Transverse colon (tissue), 4 donors: ENCODE measurements at regions not wholly inside any gene's neighbourhood (a gene's known extent, or its start where the extent isn't known, plus 50 kb on each side); places are given as distances from the start of the nearest gene placed in this dataset.

Experiments
- DNase-seq: peaks from one replicate; pipeline ENCODE4 v3.0.0-alpha.2; 2019
- H3K27ac ChIP-seq, 4 donors: fragments of 200-600 bp; sonication (generic); 2 replicates each; pipeline ENCODE4 v1.5.1; 2016 to 2018; ENCODE audit warnings: inconsistent platforms in 4 of 4
- H3K27me3 ChIP-seq: fragments of 200-600 bp; sonication (generic); 2 replicates; pipeline ENCODE4 v1.5.1; 2017; ENCODE audit warnings: inconsistent platforms
- H3K36me3 ChIP-seq, 4 donors: fragments of 200-600 bp; sonication (generic); 2 replicates each; pipeline ENCODE4 v1.5.1; 2017 to 2019; ENCODE audit warnings: inconsistent platforms in 4 of 4
- H3K4me1 ChIP-seq, 4 donors: fragments of 200-600 bp; sonication (generic); 2 replicates each; pipeline ENCODE4 v1.5.1; 2017 to 2020; ENCODE audit warnings: inconsistent platforms in 4 of 4
- H3K4me3 ChIP-seq, 4 donors: fragments of 200-600 bp; sonication (generic); 1 replicate in 1 of 4; 2 replicates in 3 of 4; pipeline versions ENCODE4 v1.5.1 to v1.6.1; 2017 to 2019; ENCODE audit warnings: inconsistent platforms in 4 of 4
- H3K9me3 ChIP-seq, 2 donors: fragments of 200-600 bp; sonication (generic); 2 replicates each; pipeline ENCODE4 v1.5.1; 2017 to 2019; ENCODE audit warnings: inconsistent platforms in 2 of 2
- EP300 ChIP-seq: sonication (generic); formaldehyde crosslinking; IDR thresholded peaks from one replicate; pipeline ENCODE4 v1.6.1; 2017; ENCODE audit warnings: antibody characterized with exemption, low read depth
- POLR2A ChIP-seq: fragments of 450-650 bp; IDR thresholded peaks from one replicate; pipeline ENCODE4 v1.6.1; 2016; ENCODE audit warnings: antibody characterized with exemption, mild to moderate bottlenecking, moderate library complexity
- POLR2AphosphoS5 ChIP-seq, 3 donors: sonication (generic); formaldehyde crosslinking; IDR thresholded peaks; one replicate each; pipeline ENCODE4 v1.6.1; 2016; ENCODE audit warnings: antibody characterized with exemption in 3 of 3
- WGBS, 2 donors: methylation state at CpG; one replicate each; pipeline ENCODE4 v1.1.5; 2018; ENCODE audit warnings: low coverage in 1 of 2; 5-methylcytosine and 5-hydroxymethylcytosine counted together
- in situ Hi-C, 4 donors: fragments of 200-750 bp; cut with MboI; loops; one replicate each; pipeline versions ENCODE4 v1.15.0 to v1.15.1; 2017; ENCODE audit warnings: low sequenced_read_pairs in 3 of 4, low pct_ligation_motif_present in 1 of 4, low pct_unique_long_range_greater_than_20kb in 1 of 4
- intact Hi-C: fragments of 100-400 bp; cut with DNase I; formaldehyde crosslinking; loops from one replicate; pipeline ENCODE4 v1.15.1; 2023; ENCODE audit warnings: low total_unique reads
- TF ChIP-seq, protein P1 (sequence below), 5 experiments: fragments of 200-600 bp in 3 of 5; fragments of 450-650 bp in 2 of 5; sonication (generic) in 3 of 5; IDR thresholded peaks; 1 replicate in 2 of 5; 2 replicates in 3 of 5; pipeline ENCODE4 v1.5.1; 2016 to 2017; ENCODE audit warnings: antibody characterized with exemption in 5 of 5, inconsistent platforms in 3 of 5, mild to moderate bottlenecking in 2 of 5, moderate library complexity in 1 of 5

DNA sequence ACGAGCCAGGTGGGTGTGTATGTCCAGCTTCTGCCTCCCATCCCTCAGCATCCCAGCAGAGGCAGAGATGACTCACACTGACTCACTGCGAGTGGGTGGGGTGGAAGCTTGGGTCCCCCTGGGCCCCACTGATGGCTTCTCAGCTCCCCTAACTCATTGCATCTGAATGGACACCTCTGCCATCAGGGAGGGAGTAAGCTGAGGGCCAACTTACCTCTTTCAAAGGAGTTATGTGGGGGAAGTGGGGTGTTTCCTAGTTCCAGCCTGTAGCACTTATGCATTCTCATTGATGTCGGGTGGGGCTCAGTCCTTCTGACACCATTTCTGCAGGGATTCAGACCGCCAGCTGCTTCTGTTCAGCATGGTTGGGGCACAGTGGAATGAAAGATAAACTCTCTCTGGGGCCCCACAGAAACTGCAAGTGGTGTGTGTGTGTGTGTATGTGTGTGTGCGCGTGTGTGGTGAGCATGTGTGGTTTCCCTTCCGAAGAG, 1425.8 kb downstream of the TBC1D22A start:
- Histone ChIP-seq H3K4me1 (no peaks in the 10 kb centered on the region), H3K36me3 (no peaks in the 10 kb centered on the region), H3K4me3 (no peak overlapping the region), H3K27ac (no peak overlapping the region), H3K27me3 (no peaks in the 10 kb centered on the region), H3K9me3 (peaks cover 4 to 9% of the 10 kb centered on the region in 2 donors)
- WGBS, 2 donors = 50 to 63% methylated on average over 2 to 7 of the region's 7 CpGs
- intact Hi-C loops (no loop called here), in situ Hi-C loops (no loop called here)
- TF ChIP-seq, protein P1, sequence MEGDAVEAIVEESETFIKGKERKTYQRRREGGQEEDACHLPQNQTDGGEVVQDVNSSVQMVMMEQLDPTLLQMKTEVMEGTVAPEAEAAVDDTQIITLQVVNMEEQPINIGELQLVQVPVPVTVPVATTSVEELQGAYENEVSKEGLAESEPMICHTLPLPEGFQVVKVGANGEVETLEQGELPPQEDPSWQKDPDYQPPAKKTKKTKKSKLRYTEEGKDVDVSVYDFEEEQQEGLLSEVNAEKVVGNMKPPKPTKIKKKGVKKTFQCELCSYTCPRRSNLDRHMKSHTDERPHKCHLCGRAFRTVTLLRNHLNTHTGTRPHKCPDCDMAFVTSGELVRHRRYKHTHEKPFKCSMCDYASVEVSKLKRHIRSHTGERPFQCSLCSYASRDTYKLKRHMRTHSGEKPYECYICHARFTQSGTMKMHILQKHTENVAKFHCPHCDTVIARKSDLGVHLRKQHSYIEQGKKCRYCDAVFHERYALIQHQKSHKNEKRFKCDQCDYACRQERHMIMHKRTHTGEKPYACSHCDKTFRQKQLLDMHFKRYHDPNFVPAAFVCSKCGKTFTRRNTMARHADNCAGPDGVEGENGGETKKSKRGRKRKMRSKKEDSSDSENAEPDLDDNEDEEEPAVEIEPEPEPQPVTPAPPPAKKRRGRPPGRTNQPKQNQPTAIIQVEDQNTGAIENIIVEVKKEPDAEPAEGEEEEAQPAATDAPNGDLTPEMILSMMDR (IDR thresholded peaks at IDR 0.05) = no peak
- TF ChIP-seq EP300 = no peak
- no peak for TF ChIP-seq POLR2AphosphoS5 (IDR thresholded peaks at IDR 0.05)
- no peak for TF ChIP-seq POLR2A
- DNase-seq = no peak

DNA sequence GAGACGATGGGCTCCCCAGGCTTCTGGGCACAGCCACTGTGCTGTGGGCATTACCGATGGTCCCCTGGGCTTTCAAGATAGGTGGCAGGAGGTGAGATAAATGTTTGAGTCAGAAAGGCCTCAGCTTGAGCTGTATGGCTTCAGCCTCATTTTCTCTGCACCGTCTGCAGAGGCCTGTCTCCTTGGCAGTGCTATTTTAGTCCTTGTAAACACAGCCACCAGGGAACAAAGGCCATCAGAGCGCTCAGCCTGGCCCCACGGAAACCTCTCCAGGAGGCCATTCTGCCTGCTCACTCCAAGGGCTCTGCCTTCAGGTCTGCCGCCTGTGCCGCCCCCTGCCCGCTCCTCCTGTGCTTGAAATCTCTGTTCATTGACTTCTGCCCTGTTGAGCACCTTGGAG, 1424.9 kb downstream of the TBC1D22A start:
- no peaks in the 10 kb centered on the region for H3K36me3 ChIP-seq
- no peaks in the 10 kb centered on the region for H3K27me3 ChIP-seq
- in situ Hi-C loops (no loop called here), intact Hi-C loops (no loop called here)
- H3K4me3 ChIP-seq = no peak overlapping the region
- H3K9me3 ChIP-seq = peaks cover 4 to 9% of the 10 kb centered on the region in 2 donors
- no peak overlapping the region for H3K27ac ChIP-seq
- TF ChIP-seq EP300 = no peak
- TF ChIP-seq POLR2A = no peak
- no peak for TF ChIP-seq POLR2AphosphoS5 (IDR thresholded peaks at IDR 0.05)
- TF ChIP-seq, protein P1 (IDR thresholded peaks at IDR 0.05) = no peak
- 78% methylated on average over 8 of the region's 8 CpGs; no CpG with 5 or more reads in 1 of the 2 donors for WGBS, 2 donors
- DNase-seq = no peak
- H3K4me1 ChIP-seq = no peaks in the 10 kb centered on the region

- Histone ChIP-seq H3K4me3 (no peak overlapping the region), H3K27ac (no peak overlapping the region), H3K9me3 (peaks cover 1 to 4% of the 10 kb centered on the region in 2 donors), H3K4me1 (no peaks in the 10 kb centered on the region), H3K27me3 (no peaks in the 10 kb centered on the region), H3K36me3 (no peaks in the 10 kb centered on the region)
- intact Hi-C loops (no loop called here), in situ Hi-C loops (no loop called here)
- no peak for DNase-seq
- 75 to 79% methylated on average over 4 to 10 of the region's 10 CpGs for WGBS, 2 donors
- TF ChIP-seq EP300 = no peak
- TF ChIP-seq POLR2A = no peak
- TF ChIP-seq POLR2AphosphoS5 (IDR thresholded peaks at IDR 0.05) = no peak
- TF ChIP-seq, protein P1 (IDR thresholded peaks at IDR 0.05) = no peak
Measured at GRCh38 chr22:48186146-48186790, 1423.8 kb downstream of the TBC1D22A start.

DNA sequence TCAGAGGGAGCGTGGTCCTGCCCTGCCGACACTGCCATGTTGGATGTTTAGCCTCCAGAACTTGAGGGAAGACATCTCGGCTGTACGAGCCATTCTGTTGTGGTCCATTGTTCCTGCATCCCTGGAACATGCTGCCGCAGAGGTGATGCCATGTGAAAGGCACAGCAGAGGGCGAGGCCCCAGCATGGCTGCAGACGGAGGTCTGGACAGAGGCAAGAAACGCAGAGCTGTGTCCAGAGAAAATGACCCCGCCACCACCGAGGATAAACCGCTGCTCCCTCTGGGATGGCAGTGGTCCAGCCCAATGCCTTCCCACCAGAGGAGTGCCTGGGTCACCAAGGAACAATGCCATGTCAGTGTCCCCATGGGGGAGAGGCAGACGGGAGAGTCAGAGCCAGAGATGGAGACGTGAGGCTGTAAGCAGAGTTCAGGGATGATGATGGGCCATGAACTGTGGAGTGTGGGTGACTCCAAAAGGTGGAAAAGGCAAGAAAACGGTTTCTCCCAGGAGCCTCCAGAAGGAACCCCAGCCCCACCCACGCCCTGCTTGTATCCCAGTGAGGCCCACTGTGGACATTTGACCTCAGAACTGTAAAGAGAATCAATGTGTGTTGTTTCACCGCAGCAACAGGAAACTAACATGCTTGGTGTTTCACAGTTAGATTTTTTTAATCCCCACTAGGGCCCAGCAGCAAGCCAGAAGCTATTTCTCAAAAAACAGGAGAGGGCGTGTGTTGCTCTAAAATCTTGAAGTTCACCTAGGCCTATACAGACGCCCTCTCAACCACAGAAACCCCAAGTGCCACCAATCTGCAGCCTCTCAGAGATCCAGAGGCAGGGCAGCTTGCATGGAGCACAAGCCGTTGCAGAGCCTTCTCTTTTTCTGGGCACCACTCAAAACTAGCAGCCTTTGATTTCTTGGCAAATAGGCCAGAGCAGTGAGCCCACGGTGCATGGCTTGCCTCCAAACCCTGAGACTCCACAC, 1422.9 kb downstream of the TBC1D22A start:
- no peaks in the 10 kb centered on the region for H3K36me3 ChIP-seq
- peaks cover 0 to 3% of the 10 kb centered on the region in 2 donors for H3K9me3 ChIP-seq
- DNase-seq = no peak
- 80% methylated on average over 5 to 20 of the region's 20 CpGs for WGBS, 2 donors
- in situ Hi-C loops = no loop called here
- TF ChIP-seq, protein P1 (IDR thresholded peaks at IDR 0.05) = no peak
- no peak for TF ChIP-seq EP300
- no peak for TF ChIP-seq POLR2AphosphoS5 (IDR thresholded peaks at IDR 0.05)
- no peak for TF ChIP-seq POLR2A
- intact Hi-C loops = no loop called here
- no peak overlapping the region for H3K4me3 ChIP-seq
- H3K27ac ChIP-seq = no peak overlapping the region
- H3K27me3 ChIP-seq = no peaks in the 10 kb centered on the region
- H3K4me1 ChIP-seq = no peaks in the 10 kb centered on the region
